GM23338 (cell line): ENCODE measurements at regions not wholly inside any gene's neighbourhood (a gene's known extent, or its start where the extent isn't known, plus 50 kb on each side); places are given as distances from the start of the nearest gene placed in this dataset.
"Not testable (repeated sequence)": the region's sequence is repeated elsewhere in the genome, so short reads cannot be mapped to it uniquely, and the experiment has no call there.

Experiments used
- ATAC-seq: fragments of 200-7000 bp; cut with Tn5 transposase; 3 replicates; pipeline ENCODE4 v1.9.1; 2020
- DNase-seq: peaks from one replicate; pipeline ENCODE4 v3.0.0-alpha.2; 2015; ENCODE audit warnings: low spot score
- H2AFZ ChIP-seq: fragments of 200-600 bp; sonication (generic); 2 replicates; pipeline ENCODE4 v1.8.0; 2016; ENCODE audit warnings: antibody characterized with exemption, mild to moderate bottlenecking, moderate library complexity
- H3F3A ChIP-seq: fragments of 200-600 bp; sonication (generic); replicated peaks from 2 replicates; pipeline ENCODE4 v1.8.0; 2017; ENCODE audit warnings: antibody characterized with exemption, mixed run types, low read depth
- H3K27ac ChIP-seq: fragments of 200-600 bp; sonication (generic); 2 replicates; pipeline ENCODE4 v1.6.1; 2016; ENCODE audit warnings: low read depth
- H3K27me3 ChIP-seq: fragments of 200-600 bp; sonication (generic); 2 replicates; pipeline ENCODE4 v1.8.0; 2016; ENCODE audit warnings: mild to moderate bottlenecking, mixed run types, moderate library complexity; ENCODE audit not compliant: insufficient read depth
- H3K36me3 ChIP-seq: fragments of 200-600 bp; sonication (generic); 2 replicates; pipeline ENCODE4 v1.8.0; 2016; ENCODE audit warnings: mild to moderate bottlenecking; ENCODE audit not compliant: insufficient read depth
- H3K4me1 ChIP-seq: fragments of 200-600 bp; sonication (generic); 2 replicates; pipeline ENCODE4 v1.8.0; 2016; ENCODE audit warnings: mild to moderate bottlenecking, moderate library complexity; ENCODE audit not compliant: insufficient read depth
- H3K4me2 ChIP-seq: fragments of 200-600 bp; sonication (generic); 2 replicates; pipeline ENCODE4 v1.7.1; 2017; ENCODE audit warnings: mixed run types
- H3K4me3 ChIP-seq: fragments of 200-600 bp; sonication (generic); 2 replicates; pipeline ENCODE4 v1.6.1; 2016; ENCODE audit warnings: mixed run types
- H3K79me2 ChIP-seq: fragments of 200-600 bp; sonication (generic); replicated peaks from 2 replicates; pipeline ENCODE4 v1.8.0; 2017; ENCODE audit warnings: mild to moderate bottlenecking; ENCODE audit not compliant: insufficient read depth
- H3K9me2 ChIP-seq: fragments of 200-600 bp; sonication (generic); 2 replicates; pipeline ENCODE4 v1.8.0; 2017; ENCODE audit not compliant: insufficient read depth
- H4K20me1 ChIP-seq: fragments of 200-600 bp; sonication (generic); replicated peaks from 2 replicates; pipeline ENCODE4 v1.8.0; 2017; ENCODE audit warnings: mild to moderate bottlenecking; ENCODE audit not compliant: insufficient read depth
- H3K27ac Mint-ChIP-seq: 2 replicates; pipeline ENCODE4 v1.8.0; 2020; ENCODE audit warnings: inconsistent platforms, mild to moderate bottlenecking, moderate library complexity, mixed read lengths
- H3K27me3 Mint-ChIP-seq: 3 replicates; pipeline ENCODE4 v1.8.0; 2022; ENCODE audit warnings: low read depth, mild to moderate bottlenecking, moderate library complexity, mixed read lengths, inconsistent platforms; ENCODE audit not compliant: insufficient read depth, poor library complexity
- H3K36me3 Mint-ChIP-seq: 3 replicates; pipeline ENCODE4 v1.8.0; 2021; ENCODE audit warnings: low read depth, mild to moderate bottlenecking, inconsistent platforms, moderate library complexity, mixed read lengths
- H3K4me1 Mint-ChIP-seq: 3 replicates; pipeline ENCODE4 v1.8.0; 2020; ENCODE audit warnings: mild to moderate bottlenecking, inconsistent platforms, mixed read lengths
- H3K4me3 Mint-ChIP-seq: 3 replicates; pipeline ENCODE4 v1.8.0; 2021; ENCODE audit warnings: moderate library complexity, mild to moderate bottlenecking, inconsistent platforms, mixed read lengths
- H3K9me3 Mint-ChIP-seq: 3 replicates; pipeline ENCODE4 v1.8.0; 2020; ENCODE audit warnings: moderate library complexity, mild to moderate bottlenecking, inconsistent platforms, mixed read lengths
- CREB1 ChIP-seq: fragments of 250-450 bp; sonication (Bioruptor Pico); IDR thresholded peaks from 2 replicates; pipeline ENCODE4 v1.5.0; 2020; ENCODE audit warnings: low read depth, mild to moderate bottlenecking, moderate library complexity
- EZH2 ChIP-seq: fragments of 200-600 bp; sonication (generic); IDR thresholded peaks from one replicate; pipeline ENCODE4 v1.8.0; 2017; ENCODE audit warnings: antibody characterized with exemption, mild to moderate bottlenecking, low read depth; ENCODE audit not compliant: unreplicated experiment
- EZH2phosphoT487 ChIP-seq: fragments of 200-600 bp; sonication (generic); IDR thresholded peaks from one replicate; pipeline ENCODE4 v1.8.1; 2018; ENCODE audit warnings: antibody characterized with exemption; ENCODE audit not compliant: unreplicated experiment
- JUNB ChIP-seq: IDR thresholded peaks from one replicate; pipeline ENCODE4 v1.6.1; 2016; ENCODE audit warnings: antibody characterized with exemption; ENCODE audit not compliant: unreplicated experiment
- NANOG ChIP-seq: IDR thresholded peaks from 2 replicates; pipeline ENCODE4 v1.6.1; 2016; ENCODE audit warnings: antibody characterized with exemption, borderline replicate concordance
- POLR2AphosphoS5 ChIP-seq: IDR thresholded peaks from 2 replicates; pipeline ENCODE4 v1.6.1; 2016; ENCODE audit warnings: antibody characterized with exemption, low read depth
- STAT1 ChIP-seq: IDR thresholded peaks from one replicate; pipeline ENCODE4 v1.6.1; 2016; ENCODE audit warnings: antibody characterized with exemption; ENCODE audit not compliant: unreplicated experiment
- ZNF114 ChIP-seq: fragments of 250-450 bp; sonication (Bioruptor Pico); IDR thresholded peaks from 2 replicates; pipeline ENCODE4 v1.5.0; 2020; ENCODE audit warnings: mild to moderate bottlenecking, moderate library complexity
- ZNF331 ChIP-seq: fragments of 250-450 bp; sonication (Bioruptor Pico); IDR thresholded peaks from 2 replicates; pipeline ENCODE4 v1.5.0; 2020; ENCODE audit warnings: low read depth, mild to moderate bottlenecking, moderate library complexity
- TF ChIP-seq, protein P1 (sequence below): fragments of 250-450 bp; sonication (Bioruptor Pico); IDR thresholded peaks from 2 replicates; pipeline ENCODE4 v1.5.0; 2020; ENCODE audit warnings: mild to moderate bottlenecking, moderate library complexity

GRCh38 chrX:122272011-122272410 lies 912.1 kb upstream of the GRIA3 start:
- Histone ChIP-seq H3F3A (no peaks in the 10 kb centered on the region), H3K27me3 (no peaks in the 10 kb centered on the region), H3K36me3 (no peaks in the 10 kb centered on the region), H4K20me1 (no peaks in the 10 kb centered on the region), H2AFZ (no peak overlapping the region), H3K9me2 (no peaks in the 10 kb centered on the region), H3K79me2 (no peaks in the 10 kb centered on the region), H3K4me2 (no peak overlapping the region), H3K4me3 (no peak overlapping the region), H3K27ac (no peak overlapping the region), H3K4me1 (no peaks in the 10 kb centered on the region)
- Mint-ChIP-seq H3K27me3 (no peaks in the 10 kb centered on the region), H3K4me1 (no peaks in the 10 kb centered on the region), H3K36me3 (no peaks in the 10 kb centered on the region), H3K4me3 (no peak overlapping the region), H3K27ac (no peak overlapping the region), H3K9me3 (no peaks in the 10 kb centered on the region)
- ATAC-seq (no peak), DNase-seq (no peak)
- TF ChIP-seq ZNF331 (CRISPR knock-in tag) (no peak), ZNF114 (CRISPR knock-in tag) (no peak), EZH2 (no peak), STAT1 (no peak), NANOG (no peak), CREB1 (no peak), POLR2AphosphoS5 (no peak)
- TF ChIP-seq, protein P1, sequence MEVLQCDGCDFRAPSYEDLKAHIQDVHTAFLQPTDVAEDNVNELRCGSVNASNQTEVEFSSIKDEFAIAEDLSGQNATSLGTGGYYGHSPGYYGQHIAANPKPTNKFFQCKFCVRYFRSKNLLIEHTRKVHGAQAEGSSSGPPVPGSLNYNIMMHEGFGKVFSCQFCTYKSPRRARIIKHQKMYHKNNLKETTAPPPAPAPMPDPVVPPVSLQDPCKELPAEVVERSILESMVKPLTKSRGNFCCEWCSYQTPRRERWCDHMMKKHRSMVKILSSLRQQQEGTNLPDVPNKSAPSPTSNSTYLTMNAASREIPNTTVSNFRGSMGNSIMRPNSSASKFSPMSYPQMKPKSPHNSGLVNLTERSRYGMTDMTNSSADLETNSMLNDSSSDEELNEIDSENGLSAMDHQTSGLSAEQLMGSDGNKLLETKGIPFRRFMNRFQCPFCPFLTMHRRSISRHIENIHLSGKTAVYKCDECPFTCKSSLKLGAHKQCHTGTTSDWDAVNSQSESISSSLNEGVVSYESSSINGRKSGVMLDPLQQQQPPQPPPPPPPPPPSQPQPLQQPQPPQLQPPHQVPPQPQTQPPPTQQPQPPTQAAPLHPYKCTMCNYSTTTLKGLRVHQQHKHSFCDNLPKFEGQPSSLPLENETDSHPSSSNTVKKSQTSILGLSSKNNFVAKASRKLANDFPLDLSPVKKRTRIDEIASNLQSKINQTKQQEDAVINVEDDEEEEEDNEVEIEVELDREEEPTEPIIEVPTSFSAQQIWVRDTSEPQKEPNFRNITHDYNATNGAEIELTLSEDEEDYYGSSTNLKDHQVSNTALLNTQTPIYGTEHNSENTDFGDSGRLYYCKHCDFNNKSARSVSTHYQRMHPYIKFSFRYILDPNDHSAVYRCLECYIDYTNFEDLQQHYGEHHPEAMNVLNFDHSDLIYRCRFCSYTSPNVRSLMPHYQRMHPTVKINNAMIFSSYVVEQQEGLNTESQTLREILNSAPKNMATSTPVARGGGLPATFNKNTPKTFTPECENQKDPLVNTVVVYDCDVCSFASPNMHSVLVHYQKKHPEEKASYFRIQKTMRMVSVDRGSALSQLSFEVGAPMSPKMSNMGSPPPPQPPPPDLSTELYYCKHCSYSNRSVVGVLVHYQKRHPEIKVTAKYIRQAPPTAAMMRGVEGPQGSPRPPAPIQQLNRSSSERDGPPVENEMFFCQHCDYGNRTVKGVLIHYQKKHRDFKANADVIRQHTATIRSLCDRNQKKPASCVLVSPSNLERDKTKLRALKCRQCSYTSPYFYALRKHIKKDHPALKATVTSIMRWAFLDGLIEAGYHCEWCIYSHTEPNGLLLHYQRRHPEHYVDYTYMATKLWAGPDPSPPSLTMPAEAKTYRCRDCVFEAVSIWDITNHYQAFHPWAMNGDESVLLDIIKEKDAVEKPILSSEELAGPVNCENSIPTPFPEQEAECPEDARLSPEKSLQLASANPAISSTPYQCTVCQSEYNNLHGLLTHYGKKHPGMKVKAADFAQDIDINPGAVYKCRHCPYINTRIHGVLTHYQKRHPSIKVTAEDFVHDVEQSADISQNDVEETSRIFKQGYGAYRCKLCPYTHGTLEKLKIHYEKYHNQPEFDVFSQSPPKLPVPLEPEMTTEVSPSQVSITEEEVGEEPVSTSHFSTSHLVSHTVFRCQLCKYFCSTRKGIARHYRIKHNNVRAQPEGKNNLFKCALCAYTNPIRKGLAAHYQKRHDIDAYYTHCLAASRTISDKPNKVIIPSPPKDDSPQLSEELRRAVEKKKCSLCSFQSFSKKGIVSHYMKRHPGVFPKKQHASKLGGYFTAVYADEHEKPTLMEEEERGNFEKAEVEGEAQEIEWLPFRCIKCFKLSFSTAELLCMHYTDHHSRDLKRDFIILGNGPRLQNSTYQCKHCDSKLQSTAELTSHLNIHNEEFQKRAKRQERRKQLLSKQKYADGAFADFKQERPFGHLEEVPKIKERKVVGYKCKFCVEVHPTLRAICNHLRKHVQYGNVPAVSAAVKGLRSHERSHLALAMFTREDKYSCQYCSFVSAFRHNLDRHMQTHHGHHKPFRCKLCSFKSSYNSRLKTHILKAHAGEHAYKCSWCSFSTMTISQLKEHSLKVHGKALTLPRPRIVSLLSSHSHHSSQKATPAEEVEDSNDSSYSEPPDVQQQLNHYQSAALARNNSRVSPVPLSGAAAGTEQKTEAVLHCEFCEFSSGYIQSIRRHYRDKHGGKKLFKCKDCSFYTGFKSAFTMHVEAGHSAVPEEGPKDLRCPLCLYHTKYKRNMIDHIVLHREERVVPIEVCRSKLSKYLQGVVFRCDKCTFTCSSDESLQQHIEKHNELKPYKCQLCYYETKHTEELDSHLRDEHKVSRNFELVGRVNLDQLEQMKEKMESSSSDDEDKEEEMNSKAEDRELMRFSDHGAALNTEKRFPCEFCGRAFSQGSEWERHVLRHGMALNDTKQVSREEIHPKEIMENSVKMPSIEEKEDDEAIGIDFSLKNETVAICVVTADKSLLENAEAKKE (CRISPR knock-in tag), result no peak

- no peaks in the 10 kb centered on the region for H3K9me2 ChIP-seq
- DNase-seq, result no peak
- TF ChIP-seq EZH2phosphoT487 (no peak), JUNB (no peak), ZNF331 (CRISPR knock-in tag) (no peak)
- no peak for ATAC-seq
- Mint-ChIP-seq H3K4me3 (no peak overlapping the region), H3K27ac (no peak overlapping the region), H3K36me3 (no peaks in the 10 kb centered on the region), H3K9me3 (no peaks in the 10 kb centered on the region), H3K27me3 (no peaks in the 10 kb centered on the region), H3K4me1 (no peaks in the 10 kb centered on the region; the same call in 2 of the 3 replicates)
- no peaks in the 10 kb centered on the region for H4K20me1 ChIP-seq
- H3F3A ChIP-seq, result no peaks in the 10 kb centered on the region
- H3K27me3 ChIP-seq, result no peaks in the 10 kb centered on the region
- no peak overlapping the region for H2AFZ ChIP-seq
- no peaks in the 10 kb centered on the region for H3K4me1 ChIP-seq
- no peaks in the 10 kb centered on the region for H3K79me2 ChIP-seq
- H3K4me2 ChIP-seq, result no peak overlapping the region
- H3K4me3 ChIP-seq, result no peak overlapping the region
- H3K27ac ChIP-seq, result no peak overlapping the region
- no peaks in the 10 kb centered on the region for H3K36me3 ChIP-seq
Measured at GRCh38 chrX:122279746-122280145, 904.3 kb upstream of the GRIA3 start.

GRCh38 chrX:122299822-122300221 lies 884.3 kb upstream of the GRIA3 start:
- H3K4me1 Mint-ChIP-seq, H3K9me3 Mint-ChIP-seq, ATAC-seq, DNase-seq, H4K20me1 ChIP-seq, H2AFZ ChIP-seq, H3K27ac ChIP-seq, H3K79me2 ChIP-seq, H3K9me2 ChIP-seq, H3K4me3 ChIP-seq, H3K36me3 Mint-ChIP-seq, H3K4me1 ChIP-seq, H3K36me3 ChIP-seq, H3K27me3 ChIP-seq, H3K4me3 Mint-ChIP-seq, H3K27me3 Mint-ChIP-seq, H3K27ac Mint-ChIP-seq, H3F3A ChIP-seq, H3K4me2 ChIP-seq: not testable (repeated sequence)
